ENCODE measurements at regions not wholly inside any gene's neighbourhood (a gene's known extent, or its start where the extent isn't known, plus 50 kb on each side); places are given as distances from the start of the nearest gene placed in this dataset.
A peak's percentile ranks its signal among the peaks of the same experiment; 100 is the strongest.

DNA sequence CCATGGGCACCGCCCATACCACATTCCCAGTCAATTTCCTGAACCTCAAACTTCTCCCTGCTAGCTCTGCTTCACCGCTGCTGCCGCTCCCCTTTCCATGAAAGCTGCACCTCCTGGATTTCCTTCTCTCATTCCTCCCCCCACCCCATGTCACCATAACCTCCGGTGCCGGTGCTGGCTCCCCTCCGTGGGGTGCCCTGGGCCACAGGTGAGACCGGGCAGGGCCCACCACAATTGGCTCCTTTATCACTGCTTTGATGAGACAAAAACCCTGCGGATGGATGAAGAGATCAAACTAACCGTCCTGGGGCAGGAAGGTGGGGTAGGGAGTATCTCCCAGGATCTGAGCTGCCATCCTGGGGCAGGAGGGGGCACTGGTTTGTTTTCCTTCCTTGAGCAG is 111.3 kb upstream of the LHX1 start:
- no CpG with 5 or more reads among the region's 9 CpGs for WGBS, 2 donors (ENCODE audit: extremely low coverage in 2 of 2, insufficient read length in 2 of 2, insufficient replicate concordance in 1 of 2)
- H2BK15ac ChIP-seq (ENCODE audit: low read length): no peak overlapping the region
- H4K8ac ChIP-seq (ENCODE audit: low read depth, low read length): no peak overlapping the region
- no peak overlapping the region for H2BK120ac ChIP-seq (ENCODE audit: low read depth, low read length)
- no peak overlapping the region for H3K23ac ChIP-seq (ENCODE audit: low read depth, low read length, poor library complexity)
- H4K91ac ChIP-seq (ENCODE audit: low read depth, low read length, poor library complexity): no peak overlapping the region
- no peaks in the 10 kb centered on the region for H3K36me3 ChIP-seq (replicated peaks in 1 of 2; ENCODE audit: control insufficient read depth in 2 of 2, insufficient read depth in 2 of 2, low read length in 2 of 2)
- no peak overlapping the region for H3K27ac ChIP-seq (replicated peaks; ENCODE audit: low read length)
- DNase-seq (ENCODE audit: low spot score): no peak
- no peak overlapping the region for H3K9ac ChIP-seq (ENCODE audit: low read depth, low read length, poor library complexity)
- H3K14ac ChIP-seq (ENCODE audit: low read length): no peak overlapping the region
- no peak overlapping the region for H3K4ac ChIP-seq (ENCODE audit: low read length)
- H3K27me3 ChIP-seq (ENCODE audit: control insufficient read depth in 3 of 3, insufficient read depth in 3 of 3, low read depth in 1 of 3, low read length in 3 of 3): peaks cover 0 to 37% (median 0%) of the 10 kb centered on the region in 3 experiments
- H3K4me1 ChIP-seq (ENCODE audit: control insufficient read depth in 2 of 2, insufficient read depth in 1 of 2, low read depth in 1 of 2, low read length in 2 of 2): no peaks in the 10 kb centered on the region
- no peak overlapping the region for H3K4me2 ChIP-seq (ENCODE audit: insufficient read depth, low read length, poor library complexity, severe bottlenecking)
- no peaks in the 10 kb centered on the region for H3K9me3 ChIP-seq (replicated peaks in 1 of 2; ENCODE audit: control insufficient read depth in 2 of 2, insufficient read depth in 1 of 2, low read depth in 1 of 2, low read length in 2 of 2)
- H2AFZ ChIP-seq (ENCODE audit: low read length): no peak overlapping the region
- peak overlapping the region; percentile 61 for H2AK5ac ChIP-seq (ENCODE audit: low read depth, low read length)
- H2BK5ac ChIP-seq (ENCODE audit: low read length): no peak overlapping the region
- no peak overlapping the region for H3K18ac ChIP-seq (ENCODE audit: low read length)
- H2BK12ac ChIP-seq (ENCODE audit: low read length): no peak overlapping the region
- no peak overlapping the region for H3K4me3 ChIP-seq (ENCODE audit: low read length in 2 of 2)
- no peaks in the 10 kb centered on the region for H3K79me1 ChIP-seq (ENCODE audit: low read depth, low read length)

DNA sequence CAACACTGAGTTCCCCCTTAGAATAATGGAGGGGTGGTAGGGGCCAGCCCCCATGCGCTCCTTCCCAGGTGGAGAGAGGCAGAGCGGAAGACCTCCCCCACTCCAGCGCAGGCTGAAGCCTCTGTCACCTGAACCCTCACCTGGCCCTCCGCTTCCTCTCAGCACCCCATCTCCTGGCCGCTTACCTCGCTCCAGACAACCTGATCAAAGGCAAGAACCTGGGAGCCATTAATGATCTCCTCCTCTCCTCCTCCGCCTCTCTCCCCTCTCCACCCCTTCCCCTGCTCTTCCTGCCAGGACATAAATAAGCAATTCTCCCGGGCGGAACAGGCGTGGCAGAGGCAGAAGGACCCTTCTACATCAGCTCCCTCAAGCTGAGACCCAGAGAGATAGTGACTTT is 110.2 kb upstream of the LHX1 start:
- Histone ChIP-seq H3K4me2 (ENCODE audit: insufficient read depth, low read length, poor library complexity, severe bottlenecking) (no peak overlapping the region), H3K4ac (ENCODE audit: low read length) (no peak overlapping the region), H2AK5ac (ENCODE audit: low read depth, low read length) (no peak overlapping the region), H3K23ac (ENCODE audit: low read depth, low read length, poor library complexity) (no peak overlapping the region), H3K9ac (ENCODE audit: low read depth, low read length, poor library complexity) (no peak overlapping the region), H2BK12ac (ENCODE audit: low read length) (no peak overlapping the region), H3K4me3 (ENCODE audit: low read length in 2 of 2) (no peak overlapping the region), H3K4me1 (ENCODE audit: control insufficient read depth in 2 of 2, insufficient read depth in 1 of 2, low read depth in 1 of 2, low read length in 2 of 2) (no peaks in the 10 kb centered on the region), H4K8ac (ENCODE audit: low read depth, low read length) (no peak overlapping the region), H2BK5ac (ENCODE audit: low read length) (no peak overlapping the region), H3K79me1 (ENCODE audit: low read depth, low read length) (no peaks in the 10 kb centered on the region), H2BK120ac (ENCODE audit: low read depth, low read length) (no peak overlapping the region), H2AFZ (ENCODE audit: low read length) (no peak overlapping the region), H3K36me3 (replicated peaks in 1 of 2; ENCODE audit: control insufficient read depth in 2 of 2, insufficient read depth in 2 of 2, low read length in 2 of 2) (no peaks in the 10 kb centered on the region), H3K27ac (replicated peaks; ENCODE audit: low read length) (no peak overlapping the region), H3K18ac (ENCODE audit: low read length) (no peak overlapping the region), H4K91ac (ENCODE audit: low read depth, low read length, poor library complexity) (no peak overlapping the region), H3K27me3 (ENCODE audit: control insufficient read depth in 3 of 3, insufficient read depth in 3 of 3, low read depth in 1 of 3, low read length in 3 of 3) (peaks cover 0 to 26% (median 0%) of the 10 kb centered on the region in 3 experiments), H2BK15ac (ENCODE audit: low read length) (no peak overlapping the region), H3K9me3 (replicated peaks in 1 of 2; ENCODE audit: control insufficient read depth in 2 of 2, insufficient read depth in 1 of 2, low read depth in 1 of 2, low read length in 2 of 2) (no peaks in the 10 kb centered on the region), H3K14ac (ENCODE audit: low read length) (no peak overlapping the region)
- DNase-seq (ENCODE audit: low spot score): no peak
- WGBS, 2 donors (ENCODE audit: extremely low coverage in 2 of 2, insufficient read length in 2 of 2, insufficient replicate concordance in 1 of 2): no CpG with 5 or more reads among the region's 10 CpGs

DNA sequence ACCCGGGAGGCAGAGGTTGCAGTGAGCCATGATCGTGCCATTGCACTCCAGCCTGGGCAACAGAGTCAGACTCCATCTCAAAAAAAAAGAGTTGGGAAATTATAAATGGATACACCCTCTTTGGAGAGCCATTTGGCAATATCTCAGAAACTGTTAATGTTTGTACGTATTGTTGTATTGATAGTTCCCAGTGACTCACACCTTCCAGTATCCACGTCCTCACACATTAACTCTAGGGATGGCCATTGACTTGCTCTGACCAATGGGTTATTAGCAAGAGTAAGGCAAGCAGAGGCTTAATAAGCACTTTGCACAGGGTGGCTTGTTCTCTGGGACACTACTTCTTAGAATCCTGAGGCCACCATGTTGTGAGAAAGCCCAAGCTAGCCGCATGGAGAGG is 107.6 kb upstream of the LHX1 start:
- H3K36me3 ChIP-seq (replicated peaks in 1 of 2; ENCODE audit: control insufficient read depth in 2 of 2, insufficient read depth in 2 of 2, low read length in 2 of 2): no peaks in the 10 kb centered on the region
- no peak overlapping the region for H3K14ac ChIP-seq (ENCODE audit: low read length)
- H3K23ac ChIP-seq (ENCODE audit: low read depth, low read length, poor library complexity): no peak overlapping the region
- DNase-seq (ENCODE audit: low spot score): no peak
- no peak overlapping the region for H2BK12ac ChIP-seq (ENCODE audit: low read length)
- H3K4me2 ChIP-seq (ENCODE audit: insufficient read depth, low read length, poor library complexity, severe bottlenecking): no peak overlapping the region
- no peak overlapping the region for H2BK5ac ChIP-seq (ENCODE audit: low read length)
- no peak overlapping the region for H4K8ac ChIP-seq (ENCODE audit: low read depth, low read length)
- no peak overlapping the region for H2AFZ ChIP-seq (ENCODE audit: low read length)
- H3K79me1 ChIP-seq (ENCODE audit: low read depth, low read length): no peaks in the 10 kb centered on the region
- peaks cover 0 to 11% (median 0%) of the 10 kb centered on the region in 3 experiments for H3K27me3 ChIP-seq (ENCODE audit: control insufficient read depth in 3 of 3, insufficient read depth in 3 of 3, low read depth in 1 of 3, low read length in 3 of 3)
- no peak overlapping the region for H2BK15ac ChIP-seq (ENCODE audit: low read length)
- H2BK120ac ChIP-seq (ENCODE audit: low read depth, low read length): no peak overlapping the region
- no peak overlapping the region for H3K4me3 ChIP-seq (ENCODE audit: low read length in 2 of 2)
- no peak overlapping the region for H3K27ac ChIP-seq (replicated peaks; ENCODE audit: low read length)
- H2AK5ac ChIP-seq (ENCODE audit: low read depth, low read length): no peak overlapping the region
- H3K9ac ChIP-seq (ENCODE audit: low read depth, low read length, poor library complexity): no peak overlapping the region
- no peaks in the 10 kb centered on the region for H3K4me1 ChIP-seq (ENCODE audit: control insufficient read depth in 2 of 2, insufficient read depth in 1 of 2, low read depth in 1 of 2, low read length in 2 of 2)
- no peak overlapping the region for H3K18ac ChIP-seq (ENCODE audit: low read length)
- no peak overlapping the region for H4K91ac ChIP-seq (ENCODE audit: low read depth, low read length, poor library complexity)
- H3K4ac ChIP-seq (ENCODE audit: low read length): no peak overlapping the region
- WGBS, 2 donors (ENCODE audit: extremely low coverage in 2 of 2, insufficient read length in 2 of 2, insufficient replicate concordance in 1 of 2): no CpG with 5 or more reads among the region's 5 CpGs
- H3K9me3 ChIP-seq (replicated peaks in 1 of 2; ENCODE audit: control insufficient read depth in 2 of 2, insufficient read depth in 1 of 2, low read depth in 1 of 2, low read length in 2 of 2): no peaks in the 10 kb centered on the region

DNA sequence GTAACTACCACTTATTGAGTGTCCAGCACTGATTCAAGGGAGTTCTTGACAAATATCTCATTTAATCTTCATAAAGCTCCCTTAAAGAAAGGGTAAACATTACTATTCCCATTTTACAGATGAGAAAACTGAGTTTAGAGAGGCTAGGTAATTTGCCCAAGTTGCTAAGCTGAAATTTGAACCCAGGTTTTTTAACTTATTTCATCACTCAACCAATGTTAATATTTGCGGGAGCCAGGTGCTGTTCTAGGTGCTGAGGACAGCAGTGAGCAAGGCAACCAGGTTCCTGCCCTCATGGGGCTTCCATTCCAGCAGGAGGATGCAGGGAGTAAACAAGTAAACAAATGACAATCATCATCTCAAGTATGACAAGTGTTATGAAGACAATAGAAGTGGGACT is 104.0 kb upstream of the LHX1 start:
- DNase-seq (ENCODE audit: low spot score): no peak
- Histone ChIP-seq H3K4me1 (ENCODE audit: control insufficient read depth in 2 of 2, insufficient read depth in 1 of 2, low read depth in 1 of 2, low read length in 2 of 2) (no peaks in the 10 kb centered on the region), H3K27ac (replicated peaks; ENCODE audit: low read length) (no peak overlapping the region), H2BK12ac (ENCODE audit: low read length) (no peak overlapping the region), H3K14ac (ENCODE audit: low read length) (no peak overlapping the region), H3K79me1 (ENCODE audit: low read depth, low read length) (no peaks in the 10 kb centered on the region), H2BK5ac (ENCODE audit: low read length) (no peak overlapping the region), H2AFZ (ENCODE audit: low read length) (no peak overlapping the region), H3K4me3 (ENCODE audit: low read length in 2 of 2) (no peak overlapping the region), H3K9me3 (replicated peaks in 1 of 2; ENCODE audit: control insufficient read depth in 2 of 2, insufficient read depth in 1 of 2, low read depth in 1 of 2, low read length in 2 of 2) (no peaks in the 10 kb centered on the region), H3K4me2 (ENCODE audit: insufficient read depth, low read length, poor library complexity, severe bottlenecking) (no peak overlapping the region), H4K91ac (ENCODE audit: low read depth, low read length, poor library complexity) (no peak overlapping the region), H3K36me3 (replicated peaks in 1 of 2; ENCODE audit: control insufficient read depth in 2 of 2, insufficient read depth in 2 of 2, low read length in 2 of 2) (no peaks in the 10 kb centered on the region), H3K18ac (ENCODE audit: low read length) (no peak overlapping the region), H3K23ac (ENCODE audit: low read depth, low read length, poor library complexity) (no peak overlapping the region), H2BK120ac (ENCODE audit: low read depth, low read length) (no peak overlapping the region), H3K27me3 (ENCODE audit: control insufficient read depth in 3 of 3, insufficient read depth in 3 of 3, low read depth in 1 of 3, low read length in 3 of 3) (peaks cover 0 to 6% (median 0%) of the 10 kb centered on the region in 3 experiments), H2AK5ac (ENCODE audit: low read depth, low read length) (no peak overlapping the region), H3K4ac (ENCODE audit: low read length) (no peak overlapping the region), H3K9ac (ENCODE audit: low read depth, low read length, poor library complexity) (no peak overlapping the region), H4K8ac (ENCODE audit: low read depth, low read length) (no peak overlapping the region), H2BK15ac (ENCODE audit: low read length) (no peak overlapping the region)
- WGBS, 2 donors (ENCODE audit: extremely low coverage in 2 of 2, insufficient read length in 2 of 2, insufficient replicate concordance in 1 of 2): no CpG with 5 or more reads among the region's 1 CpG

All from neuronal stem cell (in vitro differentiated cells).